Testis (tissue), 2 donors: ENCODE measurements at regions not wholly inside any gene's neighbourhood (a gene's known extent, or its start where the extent isn't known, plus 50 kb on each side); places are given as distances from the start of the nearest gene placed in this dataset.

Experiments
- POLR2A ChIP-seq: fragments of 450-650 bp; IDR thresholded peaks from one replicate; pipeline ENCODE4 v1.6.1; 2017; ENCODE audit warnings: antibody characterized with exemption, mild to moderate bottlenecking, moderate library complexity
- TF ChIP-seq, protein P1 (sequence below), 3 experiments: fragments of 450-650 bp in 2 of 3; fragments of 200-600 bp in 1 of 3; sonication (generic) in 1 of 3; IDR thresholded peaks; one replicate each; pipeline ENCODE4 v1.5.1; 2016 to 2019; ENCODE audit warnings: antibody characterized with exemption in 3 of 3, mild to moderate bottlenecking in 2 of 3, moderate library complexity in 1 of 3

DNA sequence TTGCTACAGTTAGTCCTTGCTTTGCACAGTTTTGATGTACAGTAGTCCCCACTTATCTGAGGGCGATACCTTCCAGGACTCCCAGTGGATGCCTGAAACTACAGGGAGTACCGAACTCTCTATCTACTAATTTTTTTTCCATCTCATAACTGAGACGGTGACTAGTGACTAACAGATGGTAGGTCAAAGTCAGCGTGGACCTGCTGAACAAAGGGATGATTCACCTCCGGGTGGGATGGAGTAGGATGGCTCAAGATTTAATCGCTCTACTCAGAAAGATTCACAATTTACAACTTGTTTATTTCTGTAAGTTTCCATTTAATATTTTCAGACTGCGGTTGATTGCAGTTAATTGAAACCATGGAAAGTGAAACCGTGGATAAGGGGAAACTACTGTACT lies 655.8 kb downstream of the ZNF674 start:
- TF ChIP-seq, protein P1, sequence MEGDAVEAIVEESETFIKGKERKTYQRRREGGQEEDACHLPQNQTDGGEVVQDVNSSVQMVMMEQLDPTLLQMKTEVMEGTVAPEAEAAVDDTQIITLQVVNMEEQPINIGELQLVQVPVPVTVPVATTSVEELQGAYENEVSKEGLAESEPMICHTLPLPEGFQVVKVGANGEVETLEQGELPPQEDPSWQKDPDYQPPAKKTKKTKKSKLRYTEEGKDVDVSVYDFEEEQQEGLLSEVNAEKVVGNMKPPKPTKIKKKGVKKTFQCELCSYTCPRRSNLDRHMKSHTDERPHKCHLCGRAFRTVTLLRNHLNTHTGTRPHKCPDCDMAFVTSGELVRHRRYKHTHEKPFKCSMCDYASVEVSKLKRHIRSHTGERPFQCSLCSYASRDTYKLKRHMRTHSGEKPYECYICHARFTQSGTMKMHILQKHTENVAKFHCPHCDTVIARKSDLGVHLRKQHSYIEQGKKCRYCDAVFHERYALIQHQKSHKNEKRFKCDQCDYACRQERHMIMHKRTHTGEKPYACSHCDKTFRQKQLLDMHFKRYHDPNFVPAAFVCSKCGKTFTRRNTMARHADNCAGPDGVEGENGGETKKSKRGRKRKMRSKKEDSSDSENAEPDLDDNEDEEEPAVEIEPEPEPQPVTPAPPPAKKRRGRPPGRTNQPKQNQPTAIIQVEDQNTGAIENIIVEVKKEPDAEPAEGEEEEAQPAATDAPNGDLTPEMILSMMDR (IDR thresholded peaks at IDR 0.05) = no peak
- TF ChIP-seq POLR2A = no peak
